IMR-90 (cell line): ENCODE measurements at regions not wholly inside any gene's neighbourhood (a gene's known extent, or its start where the extent isn't known, plus 50 kb on each side); places are given as distances from the start of the nearest gene placed in this dataset.

Experiments used
- ATAC-seq: fragments of 200-7000 bp; cut with Tn5 transposase; 2 replicates; pipeline ENCODE4 v1.9.1; 2020; ENCODE audit warnings: low read depth, mild to moderate bottlenecking, moderate library complexity
- BruUV-seq: library from RNA; stranded (reverse); fragments of 400-500 nt; replicated peaks from 2 replicates; lab custom pipeline; 2021; lab: Mats Ljungman, UMichigan
- CTCF ChIA-PET: fragments of 300-600 bp; formaldehyde crosslinking; extraction: SDS; loops from one replicate; lab custom pipeline; 2021; ENCODE audit warnings: antibody characterized with exemption; lab: Yijun Ruan, JAX
- POLR2A ChIA-PET: fragments of 300-600 bp; sonication (Branson Sonifier 250); formaldehyde crosslinking; loops from one replicate; lab custom pipeline; 2022; ENCODE audit warnings: antibody characterized with exemption; ENCODE audit not compliant: unreplicated experiment; lab: Charles Lee
- DNase-seq: peaks from one replicate; pipeline ENCODE4 v3.0.0; 2013
- H2AFZ ChIP-seq: replicated peaks from 2 replicates; pipeline ENCODE3; 2013; ENCODE audit warnings: low read length, mild to moderate bottlenecking; ENCODE audit not compliant: poor library complexity
- H2AK5ac ChIP-seq: 2 replicates; pipeline ENCODE4 v1.6.1; 2013; ENCODE audit warnings: low read depth, low read length, inconsistent platforms
- H2AK9ac ChIP-seq: replicated peaks from 2 replicates; pipeline ENCODE3; 2013; ENCODE audit warnings: mild to moderate bottlenecking, low read depth, low read length, moderate library complexity; ENCODE audit not compliant: poor library complexity
- H2BK120ac ChIP-seq: 2 replicates; pipeline ENCODE4 v1.6.1; 2013; ENCODE audit warnings: low read depth, low read length, inconsistent platforms
- H2BK15ac ChIP-seq: 3 replicates; pipeline ENCODE4 v1.6.1; 2013; ENCODE audit warnings: low read depth, low read length, inconsistent platforms
- H2BK20ac ChIP-seq: 2 replicates; pipeline ENCODE4 v1.6.1; 2013; ENCODE audit warnings: low read depth, mild to moderate bottlenecking, inconsistent platforms, low read length, moderate library complexity
- H2BK5ac ChIP-seq: 2 replicates; pipeline ENCODE4 v1.6.1; 2013; ENCODE audit warnings: mild to moderate bottlenecking, low read depth, low read length, inconsistent platforms; ENCODE audit not compliant: poor library complexity, severe bottlenecking
- H3K14ac ChIP-seq: replicated peaks from 2 replicates; pipeline ENCODE4 v1.6.1; 2013; ENCODE audit warnings: low read depth, low read length, inconsistent platforms
- H3K18ac ChIP-seq: 2 replicates; pipeline ENCODE4 v1.6.1; 2013; ENCODE audit warnings: low read depth, low read length, control low read depth
- H3K23ac ChIP-seq: 2 replicates; pipeline ENCODE4 v1.6.1; 2013; ENCODE audit warnings: low read depth, low read length, inconsistent platforms
- H3K27ac ChIP-seq: 2 replicates; pipeline ENCODE4 v1.5.1; 2013; ENCODE audit warnings: mild to moderate bottlenecking, control low read depth, low read length; ENCODE audit not compliant: insufficient read depth
- H3K27me3 ChIP-seq: 2 replicates; pipeline ENCODE4 v1.6.1; 2013; ENCODE audit warnings: low read length; ENCODE audit not compliant: control insufficient read depth, insufficient read depth
- H3K36me3 ChIP-seq: 2 replicates; pipeline ENCODE4 v1.6.1; 2013; ENCODE audit warnings: low read length, mixed read lengths; ENCODE audit not compliant: control insufficient read depth, insufficient read depth
- H3K4ac ChIP-seq: 2 replicates; pipeline ENCODE4 v1.6.1; 2013; ENCODE audit warnings: low read depth, low read length, inconsistent platforms
- H3K4me1 ChIP-seq: 2 replicates; pipeline ENCODE4 v1.6.1; 2013; ENCODE audit warnings: low read length, mixed read lengths; ENCODE audit not compliant: control insufficient read depth, insufficient read depth
- H3K4me2 ChIP-seq: 2 replicates; pipeline ENCODE4 v1.6.1; 2013; ENCODE audit warnings: low read depth, mild to moderate bottlenecking, control low read depth, low read length, moderate library complexity
- H3K4me3 ChIP-seq: 2 replicates; pipeline ENCODE4 v1.5.1; 2013; ENCODE audit warnings: low read depth, mild to moderate bottlenecking, control low read depth, low read length, moderate library complexity; ENCODE audit not compliant: insufficient read depth
- H3K56ac ChIP-seq: 2 replicates; pipeline ENCODE4 v1.6.1; 2013; ENCODE audit warnings: low read length, inconsistent platforms; ENCODE audit not compliant: insufficient read depth; ENCODE audit errors: extremely low read depth
- H3K79me1 ChIP-seq, 2 experiments: 2 replicates each; pipeline ENCODE4 v1.6.1; 2013; ENCODE audit warnings: low read length in 2 of 2, inconsistent platforms in 1 of 2, low read depth in 1 of 2
- H3K9ac ChIP-seq: 2 replicates; pipeline ENCODE4 v1.6.1; 2013; ENCODE audit warnings: low read depth, low read length, control low read depth
- H3K9me1 ChIP-seq: 2 replicates; pipeline ENCODE4 v1.6.1; 2013; ENCODE audit warnings: low read length, inconsistent platforms; ENCODE audit not compliant: insufficient read depth
- H3K9me3 ChIP-seq: 2 replicates; pipeline ENCODE4 v1.6.1; 2013; ENCODE audit warnings: low read length; ENCODE audit not compliant: control insufficient read depth, insufficient read depth
- H4K20me1 ChIP-seq: 2 replicates; pipeline ENCODE4 v1.6.1; 2013; ENCODE audit warnings: low read length, inconsistent platforms; ENCODE audit not compliant: insufficient read depth
- H4K5ac ChIP-seq: 2 replicates; pipeline ENCODE4 v1.6.1; 2013; ENCODE audit warnings: mild to moderate bottlenecking, low read depth, low read length, control low read depth
- H4K8ac ChIP-seq, 2 experiments: 2 replicates each; pipeline ENCODE4 v1.6.1; 2013; ENCODE audit warnings: low read depth in 2 of 2, low read length in 2 of 2, control low read depth in 1 of 2, inconsistent platforms in 1 of 2
- H4K91ac ChIP-seq: 2 replicates; pipeline ENCODE4 v1.6.1; 2013; ENCODE audit warnings: low read depth, low read length, inconsistent platforms; ENCODE audit not compliant: insufficient read depth
- BHLHE40 ChIP-seq: fragments of 150-350 bp; IDR thresholded peaks from 2 replicates; pipeline ENCODE4 v1.6.1; 2016; ENCODE audit warnings: mild to moderate bottlenecking, low read depth, low read length
- CEBPB ChIP-seq: IDR thresholded peaks from 2 replicates; pipeline ENCODE4 v1.6.1; 2012; ENCODE audit warnings: low read depth, low read length, improper control_type of control experiment
- CHD1 ChIP-seq: IDR thresholded peaks from 2 replicates; pipeline ENCODE4 v1.6.1; 2012; ENCODE audit warnings: low read depth, low read length, improper control_type of control experiment
- CTCF ChIP-seq: conservative IDR thresholded peaks from 2 replicates; pipeline ENCODE4 v1.5.1; 2012; ENCODE audit warnings: mild to moderate bottlenecking, low read depth, low read length, improper control_type of control experiment
- ELK1 ChIP-seq: fragments of 150-350 bp; IDR thresholded peaks from 2 replicates; pipeline ENCODE4 v1.6.1; 2016; ENCODE audit warnings: low read depth, mild to moderate bottlenecking, low read length, moderate library complexity, borderline replicate concordance
- FOS ChIP-seq: fragments of 150-350 bp; IDR thresholded peaks from 2 replicates; pipeline ENCODE4 v1.6.1; 2016; ENCODE audit warnings: low read depth, low read length
- MAFK ChIP-seq: IDR thresholded peaks from 2 replicates; pipeline ENCODE4 v1.6.1; 2012; ENCODE audit warnings: low read depth, low read length, improper control_type of control experiment
- MXI1 ChIP-seq: IDR thresholded peaks from 2 replicates; pipeline ENCODE4 v1.6.1; 2012; ENCODE audit warnings: low read depth, mild to moderate bottlenecking, low read length, moderate library complexity, borderline replicate concordance
- NFE2L2 ChIP-seq: fragments of 150-350 bp; IDR thresholded peaks from 2 replicates; pipeline ENCODE4 v1.6.1; 2016; ENCODE audit warnings: low read depth, mild to moderate bottlenecking, low read length
- POLR2A ChIP-seq: IDR thresholded peaks from 2 replicates; pipeline ENCODE4 v1.6.1; 2012; ENCODE audit warnings: mild to moderate bottlenecking, low read depth, low read length
- RAD21 ChIP-seq: IDR thresholded peaks from 2 replicates; pipeline ENCODE4 v1.6.1; 2012; ENCODE audit warnings: low read length, improper control_type of control experiment
- RCOR1 ChIP-seq: IDR thresholded peaks from 2 replicates; pipeline ENCODE4 v1.6.1; 2012; ENCODE audit warnings: mild to moderate bottlenecking, low read length, improper control_type of control experiment; ENCODE audit not compliant: insufficient replicate concordance
- RFX5 ChIP-seq: IDR thresholded peaks from 2 replicates; pipeline ENCODE4 v1.8.0; 2012; ENCODE audit warnings: low read depth, mild to moderate bottlenecking, low read length, moderate library complexity
- SMC3 ChIP-seq: fragments of 150-350 bp; IDR thresholded peaks from 2 replicates; pipeline ENCODE4 v1.6.1; 2016; ENCODE audit warnings: low read depth, mild to moderate bottlenecking, antibody characterized with exemption, low read length, moderate library complexity
- WGBS, 2 experiments: methylation state at CpG; one replicate each; pipeline versions ENCODE4 v1.1.5 to v1.1.7; 2013; ENCODE audit warnings: missing lambda C conversion rate in 2 of 2; ENCODE audit not compliant: insufficient read length in 1 of 2; ENCODE audit errors: extremely low coverage in 2 of 2; 5-methylcytosine and 5-hydroxymethylcytosine counted together
- dilution Hi-C: fragments of 300-500 bp; cut with HindIII; formaldehyde crosslinking; loops from one replicate; pipeline ENCODE4 v1.14.3; 2018; ENCODE audit warnings: low sequenced_read_pairs; ENCODE audit not compliant: unreplicated experiment
- in situ Hi-C: fragments of 300-500 bp; cut with MboI; formaldehyde crosslinking; loops from 3 replicates; pipeline ENCODE4 v1.14.3; 2019; ENCODE audit warnings: low sequenced_read_pairs, inconsistent platforms, mixed read lengths
- intact Hi-C: fragments of 100-400 bp; cut with micrococcal nuclease; formaldehyde crosslinking; loops from 2 replicates; pipeline ENCODE4 v1.10.0; 2022

- H3K56ac ChIP-seq: no peak overlapping the region
- dilution Hi-C loops (no loop called here), intact Hi-C loops (no loop called here), in situ Hi-C loops (no loop called here)
- ATAC-seq (peak; percentile 77), DNase-seq (peak; percentile 77)
- H3K4ac ChIP-seq: no peak overlapping the region
- no peak overlapping the region for H4K5ac ChIP-seq
- ChIA-PET POLR2A (no interaction called here), CTCF (no interaction called here)
- H2BK5ac ChIP-seq: no peak overlapping the region
- peaks cover 2% of the 10 kb centered on the region; the same call in 1 of the 2 replicates for H3K4me1 ChIP-seq
- H3K9ac ChIP-seq: no peak overlapping the region
- H4K8ac ChIP-seq: no peak overlapping the region
- H3K9me3 ChIP-seq: no peaks in the 10 kb centered on the region
- H3K4me2 ChIP-seq: no peak overlapping the region
- H3K79me1 ChIP-seq: no peaks in the 10 kb centered on the region
- no peak overlapping the region; the same call in 1 of the 2 replicates for H3K14ac ChIP-seq
- H2BK15ac ChIP-seq: peak overlapping the region; percentile 5; the same call in 1 of the 3 replicates
- no peak overlapping the region for H3K27ac ChIP-seq
- H3K9me1 ChIP-seq: no peaks in the 10 kb centered on the region
- no peak overlapping the region for H2BK20ac ChIP-seq
- no CpG with 5 or more reads among the region's 2 CpGs for WGBS, 2 experiments
- TF ChIP-seq RCOR1: no peak
- no peak for TF ChIP-seq MXI1
- TF ChIP-seq MAFK: no peak
- no peak for TF ChIP-seq RAD21
- TF ChIP-seq POLR2A: no peak
- TF ChIP-seq BHLHE40: no peak
- TF ChIP-seq CEBPB: no peak
- no peak for TF ChIP-seq RFX5
- no peak for TF ChIP-seq CHD1
- TF ChIP-seq CTCF: no peak
- no peak for TF ChIP-seq NFE2L2
- no peak for TF ChIP-seq FOS
- no peak for TF ChIP-seq ELK1
- TF ChIP-seq SMC3: no peak
- peak overlapping the region; percentile 66 for H2AFZ ChIP-seq
- H4K20me1 ChIP-seq: no peaks in the 10 kb centered on the region
- H3K18ac ChIP-seq: peak overlapping the region; percentile 11; the same call in 1 of the 2 replicates
- peak overlapping the region; percentile 48 for H2AK9ac ChIP-seq
- H3K27me3 ChIP-seq: no peaks in the 10 kb centered on the region
- no peaks in the 10 kb centered on the region for H3K36me3 ChIP-seq
- no TSS peak for BruUV-seq
- no peak overlapping the region for H4K91ac ChIP-seq
- H3K23ac ChIP-seq: no peak overlapping the region
- H3K4me3 ChIP-seq: no peak overlapping the region
- H2BK120ac ChIP-seq: no peak overlapping the region
- H2AK5ac ChIP-seq: no peak overlapping the region
These were observed 453.9 kb upstream of the TRIB2 start for GRCh38 chr2:12262681-12263436.
